ENCODE measurements at regions not wholly inside any gene's neighbourhood (a gene's known extent, or its start where the extent isn't known, plus 50 kb on each side); places are given as distances from the start of the nearest gene placed in this dataset.

DNA sequence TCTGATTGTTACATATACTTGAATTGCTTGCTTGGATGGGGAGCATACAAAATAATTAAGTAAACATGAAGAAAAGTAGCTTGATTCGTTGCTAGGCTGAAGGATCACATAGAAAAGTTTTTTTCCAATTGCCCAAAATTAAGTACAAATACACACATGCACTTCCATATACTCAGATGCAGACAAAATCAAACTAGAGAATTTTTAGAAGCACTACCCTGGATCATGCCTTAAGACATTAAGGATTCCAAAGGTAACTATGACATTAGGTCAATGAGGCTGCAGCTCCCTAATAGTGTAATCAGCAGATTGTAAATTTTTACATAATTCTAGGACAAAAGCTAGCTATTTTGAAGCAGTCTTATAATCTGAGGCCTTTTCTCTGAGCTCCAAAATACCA, 216.9 kb upstream of the TMEM161B start:
- no peak for DNase-seq

DNA sequence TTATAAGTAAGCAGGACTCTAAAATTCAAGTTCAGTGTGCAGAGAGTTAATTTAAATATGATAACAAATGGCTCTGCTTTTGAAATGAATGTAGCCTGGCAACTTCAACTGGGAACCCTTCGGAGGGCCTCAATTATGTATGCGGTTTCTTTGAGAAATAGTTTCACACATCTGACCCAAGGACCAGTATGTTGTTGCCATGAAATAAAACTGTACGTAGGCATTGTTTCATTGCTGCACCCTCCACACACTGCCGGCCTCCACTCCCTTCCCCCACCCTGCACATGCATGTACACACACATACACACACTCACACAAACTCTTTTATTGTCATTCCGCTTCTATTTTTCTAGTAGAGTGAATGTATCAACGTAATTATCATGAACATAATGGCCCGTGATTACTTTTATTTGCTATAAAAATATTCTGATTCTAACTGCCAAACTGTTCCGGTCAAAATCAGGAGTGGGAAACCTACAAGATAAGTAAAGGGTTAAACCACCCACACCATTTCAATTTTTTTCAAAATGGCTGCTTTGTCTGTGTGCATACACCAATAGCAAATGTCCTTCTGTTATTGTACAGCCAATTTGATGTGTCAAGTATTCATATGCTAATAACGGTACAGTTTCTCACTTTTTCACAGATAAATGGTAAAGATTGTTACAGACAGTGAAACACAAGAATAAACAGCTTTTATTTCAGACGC, 215.5 kb upstream of the TMEM161B start:
- DNase-seq = no peak

DNA sequence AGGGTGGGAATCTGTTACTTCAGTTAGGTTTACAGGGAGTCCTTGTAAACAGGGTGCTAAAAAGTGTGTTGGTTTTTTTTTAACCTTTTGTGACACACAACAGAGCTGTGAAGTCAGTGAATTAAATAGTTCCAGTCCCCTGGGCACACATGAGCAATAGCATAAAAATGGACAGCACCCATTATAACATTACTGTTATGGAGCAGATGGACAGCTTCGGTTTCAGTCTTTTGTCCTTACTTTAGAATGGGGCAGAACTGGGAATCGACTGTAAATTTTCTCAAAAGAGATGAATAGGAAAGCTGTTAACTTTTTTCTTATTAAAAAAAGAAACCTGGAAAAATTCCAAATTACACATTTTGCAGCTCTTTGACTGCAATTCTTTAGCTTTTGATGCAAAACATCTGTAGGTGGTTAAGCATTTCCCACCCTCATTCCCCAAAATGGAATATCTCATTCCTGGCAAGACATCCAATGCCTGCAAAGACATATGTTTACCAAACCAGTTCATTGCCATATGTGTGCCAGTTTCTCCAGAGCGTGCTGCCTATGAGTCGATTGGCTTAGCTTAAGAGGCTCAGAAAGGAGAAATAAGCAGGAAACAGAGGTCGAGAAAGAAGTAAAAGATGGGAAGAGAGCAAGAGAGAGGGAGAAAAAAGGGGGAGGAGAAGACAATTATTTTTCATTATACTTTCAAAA, 212.3 kb upstream of the TMEM161B start:
- peak; percentile 2 for DNase-seq

DNA sequence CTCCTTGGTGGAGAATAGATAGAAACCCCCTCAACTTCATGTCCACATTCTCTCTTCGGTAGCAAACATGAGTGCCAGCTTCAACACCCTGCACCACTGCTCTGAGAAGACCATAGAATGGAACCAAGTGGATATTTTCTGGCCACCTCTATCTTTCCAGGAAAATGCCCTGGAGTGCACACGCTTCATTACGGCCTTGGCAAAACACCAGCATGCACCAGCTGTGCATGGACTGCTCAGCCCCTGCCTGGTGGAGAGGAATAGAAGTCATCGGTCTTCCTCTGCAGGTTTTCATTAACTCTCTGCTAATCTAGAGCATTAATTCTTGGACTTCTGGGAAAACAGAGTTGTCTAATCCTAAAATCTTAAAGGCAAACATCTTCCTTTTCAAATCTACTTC, 211.6 kb upstream of the TMEM161B start:
- no peak for DNase-seq

DNA sequence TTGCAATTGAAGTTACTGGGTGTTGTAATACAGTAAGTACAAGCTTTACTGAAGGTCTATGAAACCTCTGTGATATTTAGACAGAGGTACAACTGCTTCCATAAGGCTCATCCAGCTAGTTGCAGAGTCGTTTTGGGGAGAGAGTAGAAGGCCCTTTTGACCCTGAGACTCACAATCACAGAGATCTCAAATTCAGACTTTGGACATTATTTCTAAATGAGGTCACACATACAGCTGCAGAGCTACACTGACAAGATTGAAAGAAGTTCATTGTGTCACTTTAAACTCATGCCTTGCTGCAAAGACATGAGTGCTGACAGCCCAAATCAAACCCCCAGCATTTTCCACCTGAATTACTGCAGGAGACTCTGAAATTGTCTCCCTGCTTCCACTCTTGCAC, 205.9 kb upstream of the TMEM161B start:
- no peak for DNase-seq

DNA sequence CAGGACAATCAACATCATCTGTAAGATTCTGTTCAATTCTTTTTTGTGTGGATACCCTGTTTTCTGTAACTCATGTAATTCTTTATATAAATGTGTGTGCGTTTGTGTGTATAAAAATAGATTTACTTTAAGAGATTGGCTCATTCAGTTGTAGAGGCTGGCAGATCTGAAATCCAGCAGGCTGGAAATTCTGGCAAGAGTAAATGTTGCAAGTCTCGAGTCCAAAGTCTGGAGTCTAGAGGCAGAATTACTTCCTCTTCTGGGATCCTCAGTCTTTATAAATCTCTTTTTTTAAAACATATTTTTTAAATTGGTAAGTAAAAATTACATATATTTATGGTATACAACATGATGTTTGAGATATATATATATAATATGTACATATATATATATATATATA, 202.1 kb upstream of the TMEM161B start:
- DNase-seq = no peak

DNA sequence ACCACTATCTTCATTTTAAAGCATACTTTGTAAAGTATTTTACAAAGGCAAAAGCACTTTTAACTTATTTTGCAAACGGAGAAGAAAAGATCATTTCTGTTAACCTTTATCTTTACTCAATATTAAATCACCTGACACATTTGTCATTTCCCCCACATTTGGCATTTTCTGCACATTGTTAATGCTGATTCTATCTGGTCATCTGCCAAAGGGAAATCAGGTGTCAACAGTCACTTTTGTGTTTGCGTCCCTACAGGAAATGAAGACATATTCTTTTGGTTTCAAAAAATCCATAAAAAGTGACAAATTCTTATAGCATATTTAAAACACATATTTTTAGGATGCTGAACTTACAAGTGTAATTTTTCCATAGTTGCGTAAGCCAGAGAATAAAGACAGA, 191.3 kb upstream of the TMEM161B start:
- DNase-seq = no peak

DNA sequence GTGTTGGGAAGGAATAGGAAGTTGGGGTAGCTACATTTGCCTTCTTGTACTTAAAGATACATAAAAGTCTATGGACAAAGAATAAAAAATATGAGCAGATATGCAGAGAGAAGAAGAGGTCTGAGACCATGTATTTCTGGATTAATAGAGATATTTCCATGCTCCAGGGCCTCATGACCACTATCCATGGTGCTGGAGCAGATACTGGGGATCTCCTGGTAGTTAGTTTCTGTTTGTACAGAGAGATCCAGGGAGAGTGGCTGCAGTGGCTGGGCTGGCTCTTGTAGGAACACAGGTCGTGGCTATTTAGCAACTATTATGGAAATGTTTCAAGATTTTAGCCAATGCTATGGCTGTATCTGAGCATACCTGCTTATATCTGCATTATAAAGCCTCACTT, 184.2 kb upstream of the TMEM161B start:
- DNase-seq = no peak

DNA sequence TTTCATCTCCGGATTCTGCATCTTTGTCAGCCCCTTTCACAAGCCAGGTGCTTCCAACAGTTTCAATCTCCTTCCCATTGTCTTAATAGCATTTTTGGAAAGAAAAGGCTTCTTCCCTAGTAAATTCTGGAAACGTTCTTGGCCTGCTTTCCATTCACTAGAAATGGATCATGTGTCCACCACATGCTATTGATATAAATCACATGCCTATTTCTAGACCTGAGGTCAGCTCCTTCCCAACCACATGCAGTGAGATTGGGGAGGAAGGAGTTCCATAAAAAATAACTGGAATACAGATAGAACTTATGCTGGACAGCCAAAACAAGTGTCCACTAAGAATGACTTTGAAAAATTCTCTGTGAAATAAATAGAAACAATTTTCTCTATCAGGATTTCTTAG, 181.6 kb upstream of the TMEM161B start:
- DNase-seq = no peak

DNA sequence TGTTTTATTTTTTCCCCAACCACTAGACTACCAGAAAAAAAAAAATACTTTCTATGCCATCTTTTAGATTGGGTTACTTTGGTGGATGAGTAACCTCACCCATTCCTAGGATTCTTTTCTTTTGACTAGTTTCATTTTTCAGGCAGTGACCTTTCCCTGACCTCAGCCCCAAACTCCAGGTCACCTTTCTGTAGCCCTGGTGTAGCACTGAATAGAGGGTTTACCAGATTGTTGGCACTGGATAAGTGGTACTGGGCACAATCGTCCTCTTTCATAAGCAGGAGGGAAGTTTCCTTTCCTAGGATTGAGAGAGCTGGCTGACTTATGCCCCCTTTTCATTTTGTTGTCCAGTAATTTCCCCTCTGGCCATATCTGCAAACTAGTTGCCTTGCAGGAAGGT, 169.4 kb upstream of the TMEM161B start:
- no peak for DNase-seq

DNA sequence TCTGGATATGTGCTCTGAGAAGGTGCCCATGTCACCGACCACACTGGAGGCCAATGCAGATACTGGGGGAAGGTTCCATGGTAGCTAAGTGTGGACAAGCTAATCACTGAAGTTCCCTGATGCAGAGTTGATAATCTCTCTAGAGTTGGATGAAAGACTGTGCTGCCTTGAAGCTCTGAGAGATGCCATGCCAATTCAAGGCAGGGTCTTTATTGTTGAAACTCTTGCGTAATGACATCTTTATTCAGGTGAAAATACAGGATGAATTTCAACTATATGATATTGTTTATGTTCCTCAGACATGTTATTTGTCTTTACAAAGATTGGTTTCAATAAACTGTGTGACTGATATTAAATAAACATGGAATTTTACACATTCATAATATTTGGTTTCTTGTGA, 167.6 kb upstream of the TMEM161B start:
- DNase-seq = no peak

DNA sequence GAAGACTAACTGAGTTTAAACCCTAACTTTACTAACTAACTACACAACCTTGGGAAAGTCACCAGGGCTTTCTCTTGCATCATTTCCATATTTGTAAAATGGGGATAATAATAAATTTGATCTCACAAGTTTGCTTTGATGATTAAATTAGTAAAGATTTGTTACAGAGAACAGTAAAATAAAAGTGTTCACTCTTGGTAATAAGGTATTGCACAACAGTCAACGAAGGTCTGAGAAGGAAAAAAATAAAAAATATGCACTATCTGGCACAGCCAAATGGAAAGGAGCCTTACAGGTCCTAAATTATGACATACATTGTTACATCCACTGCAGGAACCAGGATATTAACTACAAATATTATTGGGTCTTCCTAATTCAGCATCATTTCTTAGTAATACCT, 160.0 kb upstream of the TMEM161B start:
- DNase-seq = no peak

DNA sequence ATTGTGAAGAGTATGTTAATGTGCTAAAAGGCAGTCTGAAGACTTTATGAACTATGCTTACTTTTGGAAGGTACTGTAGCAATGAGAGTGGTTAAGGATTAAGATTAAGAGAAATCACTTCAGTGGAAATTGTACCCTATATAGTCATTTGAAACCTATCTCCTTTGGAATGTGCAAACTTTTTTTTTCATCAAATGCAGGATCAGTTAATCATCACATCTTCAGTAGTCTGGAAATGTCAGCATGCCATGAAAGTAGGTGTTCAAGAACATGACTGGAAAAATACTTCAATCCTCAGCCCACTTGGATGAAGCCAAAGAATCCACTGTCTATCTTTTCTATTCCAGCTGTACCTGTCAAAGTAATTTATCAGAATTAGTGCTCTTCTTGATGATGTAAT, 157.8 kb upstream of the TMEM161B start:
- DNase-seq = no peak

DNA sequence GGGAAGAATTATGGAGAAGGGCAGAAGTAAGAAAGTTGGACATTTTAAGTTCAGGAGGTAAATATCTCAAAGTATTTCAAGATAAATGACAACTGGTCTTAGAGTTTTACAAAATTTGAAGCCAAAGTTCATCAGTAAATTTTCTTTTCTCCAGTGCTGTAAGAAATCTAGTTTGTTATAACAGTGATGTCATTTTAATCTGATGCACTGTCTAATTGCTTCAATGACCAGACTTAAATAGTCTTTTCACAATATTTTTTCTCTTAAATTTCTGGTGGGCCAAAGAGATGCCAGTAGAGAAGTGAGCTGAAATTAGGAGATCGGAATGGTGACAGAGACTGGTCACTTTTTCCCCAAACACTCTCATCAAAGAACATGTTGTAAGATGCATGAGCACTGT, 156.5 kb upstream of the TMEM161B start:
- DNase-seq = no peak

DNA sequence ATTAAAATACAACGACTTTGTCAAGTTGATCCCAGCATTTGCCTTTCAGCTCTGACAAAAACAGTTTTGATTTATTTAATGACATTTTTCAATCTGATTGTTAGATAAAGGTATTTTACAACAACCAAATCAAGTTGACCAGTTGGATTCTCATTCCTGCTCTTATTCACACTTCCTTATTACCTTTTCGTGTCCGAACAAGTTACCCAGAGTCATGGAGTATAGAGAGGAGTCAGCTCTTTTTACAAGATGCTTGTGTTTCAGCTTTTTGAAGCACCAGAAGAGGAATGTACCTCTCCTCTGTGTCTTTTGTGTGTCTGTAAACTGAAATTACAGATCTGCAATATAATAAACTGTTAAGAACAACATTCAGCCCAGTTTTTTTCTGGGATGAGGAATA, 151.3 kb upstream of the TMEM161B start:
- no peak for DNase-seq

DNA sequence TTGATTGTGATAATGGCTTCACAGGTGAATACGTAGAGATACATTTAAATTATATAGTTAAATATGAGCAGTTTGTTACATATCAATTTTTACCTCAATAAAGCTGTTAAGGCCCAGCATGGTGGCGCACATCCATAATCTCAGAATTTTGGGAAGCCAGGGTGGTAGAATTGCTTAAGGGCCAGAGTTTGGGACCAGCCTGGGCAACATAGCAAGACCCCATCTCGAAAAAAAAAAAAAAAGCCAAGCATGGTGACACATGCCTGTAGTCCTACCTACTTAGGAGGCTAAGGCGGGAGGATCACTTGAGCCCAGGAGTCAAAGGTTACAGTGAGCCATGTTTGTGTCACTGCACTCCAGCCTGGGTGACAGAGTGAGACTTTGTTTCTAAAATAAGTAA, 138.7 kb upstream of the TMEM161B start:
- no peak for DNase-seq

DNA sequence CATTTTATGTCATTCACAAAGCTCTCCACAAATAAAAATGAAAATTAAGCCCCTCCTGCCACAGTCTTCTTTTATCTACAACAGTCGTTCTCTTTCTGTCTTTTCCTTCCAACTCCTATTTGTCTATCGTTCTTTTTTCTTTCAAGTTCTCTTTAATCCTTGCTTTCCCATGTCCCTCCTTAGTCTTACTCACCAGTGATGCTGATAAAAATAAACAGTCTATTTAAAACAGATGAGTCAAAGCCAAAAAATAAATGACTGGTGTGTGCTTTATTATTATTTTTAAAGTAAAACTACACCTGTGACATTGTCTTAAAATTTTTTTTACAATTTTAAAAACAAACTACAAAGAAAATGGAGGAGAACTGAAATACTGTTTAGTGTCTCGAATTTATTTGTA, 137.1 kb upstream of the TMEM161B start:
- no peak for DNase-seq

DNA sequence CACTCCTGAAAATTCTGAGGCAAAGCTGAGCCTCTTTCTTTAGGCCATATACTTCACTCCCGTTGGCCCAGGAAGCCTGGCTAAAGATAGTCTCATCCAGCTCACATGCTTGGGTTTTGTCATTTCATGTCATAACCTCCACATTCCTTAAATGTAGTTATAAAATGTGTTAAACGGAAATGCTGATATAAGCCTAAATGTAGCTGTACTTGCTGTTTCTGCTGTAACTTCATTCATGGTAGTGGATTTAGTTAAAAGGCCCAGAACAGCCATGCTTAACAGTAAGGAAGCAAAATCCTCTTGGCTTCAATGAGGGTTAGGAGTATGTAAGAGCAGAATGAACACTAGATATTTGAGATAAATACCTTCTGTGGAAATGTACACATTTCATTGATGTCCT, 135.8 kb upstream of the TMEM161B start:
- DNase-seq = no peak

DNA sequence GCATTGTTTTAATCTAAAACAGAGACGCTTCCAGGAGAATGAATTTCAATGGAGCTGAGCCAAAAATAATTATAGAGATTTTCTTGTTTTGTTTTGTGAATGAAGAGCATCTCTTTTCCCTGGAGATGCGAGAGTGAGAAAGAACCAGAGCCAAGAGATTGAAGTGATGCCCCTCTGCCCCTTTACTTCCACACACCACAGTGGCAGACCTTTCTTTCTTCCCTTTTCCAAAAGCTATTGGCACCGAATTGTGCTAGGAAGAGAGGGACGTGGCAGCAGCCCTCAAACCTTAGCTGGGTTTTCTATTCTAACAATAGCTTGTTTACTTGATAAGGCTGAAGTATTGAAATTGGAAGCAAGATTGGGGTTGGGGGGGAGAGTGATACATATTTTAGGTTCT, 133.0 kb upstream of the TMEM161B start:
- DNase-seq = no peak

DNA sequence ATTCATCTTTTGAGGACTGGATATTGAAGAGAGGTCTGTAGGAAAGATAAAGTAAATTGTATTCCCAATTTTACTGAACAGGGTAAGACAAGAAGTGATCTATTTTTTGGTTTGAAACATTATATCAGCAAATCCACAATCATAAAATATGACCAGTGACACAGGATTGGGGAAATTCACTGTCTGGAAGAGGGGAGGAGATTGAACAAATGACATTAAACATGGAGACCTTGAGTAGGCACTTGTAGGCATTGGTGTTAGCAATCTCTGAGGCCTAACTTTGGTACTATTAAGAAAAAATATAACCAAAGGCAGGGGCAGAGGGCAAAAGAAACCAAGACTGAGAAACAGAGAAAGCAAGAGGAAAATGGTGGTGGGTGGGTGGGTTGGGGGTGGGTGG, 132.6 kb upstream of the TMEM161B start:
- no peak for DNase-seq

DNA sequence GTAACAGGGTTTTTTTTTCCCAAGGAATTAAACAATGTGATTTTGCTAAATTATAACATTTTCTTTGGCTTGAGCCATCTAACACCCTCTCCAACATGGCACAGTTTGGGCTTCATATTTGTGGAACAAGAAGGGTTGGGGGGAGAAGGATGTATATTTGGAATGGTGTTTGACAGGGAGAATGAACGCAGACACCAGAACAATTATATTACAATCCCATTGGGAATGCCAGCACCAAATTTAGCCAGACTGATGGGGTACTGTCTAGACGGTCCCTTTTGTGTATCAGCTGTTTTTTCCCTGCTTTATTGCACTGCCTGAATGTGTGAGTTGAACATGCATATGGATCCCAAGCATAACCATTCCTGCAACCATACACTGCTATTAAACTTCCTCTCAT, 130.9 kb upstream of the TMEM161B start:
- DNase-seq = no peak

DNA sequence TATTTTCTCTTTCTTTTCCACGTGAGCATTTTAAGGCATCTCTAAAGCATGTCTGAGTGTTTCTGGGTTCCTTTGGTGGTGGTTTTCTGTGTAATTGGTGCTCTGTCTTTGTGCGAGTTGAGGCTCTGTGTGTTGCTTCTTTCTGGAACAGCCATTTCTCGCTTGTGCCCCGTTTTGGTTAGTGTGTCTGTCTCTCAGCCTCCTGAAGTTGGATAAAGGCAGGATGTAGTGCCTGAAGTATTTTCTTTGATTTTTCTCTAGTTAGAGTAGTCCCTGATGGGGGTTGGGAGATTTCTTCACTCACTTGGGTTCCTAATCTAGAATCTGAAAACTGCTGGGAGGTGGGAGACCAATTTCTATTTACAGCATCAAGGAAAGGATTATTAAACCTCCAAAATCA, 129.7 kb upstream of the TMEM161B start:
- no peak for DNase-seq

DNA sequence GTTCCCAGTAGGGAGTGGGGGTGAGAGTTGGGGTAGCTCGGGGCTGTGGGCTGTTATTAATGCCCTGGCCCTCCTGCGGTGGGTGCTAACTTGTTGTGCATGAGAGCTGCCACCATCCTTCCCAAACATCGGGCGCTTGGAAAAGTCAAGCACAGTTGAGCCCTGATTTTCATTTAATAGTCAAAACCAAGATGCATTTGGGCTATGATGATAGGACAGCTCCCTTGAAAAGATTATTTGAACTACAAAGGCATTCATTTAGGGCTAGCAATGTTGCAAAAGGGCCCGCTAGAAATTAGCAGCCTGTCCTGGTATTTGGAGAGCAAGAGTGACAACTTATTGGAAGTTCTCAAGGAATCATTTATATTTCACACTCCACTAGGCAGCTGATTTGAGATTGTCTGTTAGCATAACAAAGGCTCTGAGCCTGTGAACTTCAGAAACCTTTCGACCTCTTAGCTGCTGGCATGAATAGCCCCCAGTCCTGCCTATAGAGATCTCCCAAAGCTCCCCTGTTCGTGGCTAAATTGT, 128.2 kb upstream of the TMEM161B start:
- no peak for DNase-seq

DNA sequence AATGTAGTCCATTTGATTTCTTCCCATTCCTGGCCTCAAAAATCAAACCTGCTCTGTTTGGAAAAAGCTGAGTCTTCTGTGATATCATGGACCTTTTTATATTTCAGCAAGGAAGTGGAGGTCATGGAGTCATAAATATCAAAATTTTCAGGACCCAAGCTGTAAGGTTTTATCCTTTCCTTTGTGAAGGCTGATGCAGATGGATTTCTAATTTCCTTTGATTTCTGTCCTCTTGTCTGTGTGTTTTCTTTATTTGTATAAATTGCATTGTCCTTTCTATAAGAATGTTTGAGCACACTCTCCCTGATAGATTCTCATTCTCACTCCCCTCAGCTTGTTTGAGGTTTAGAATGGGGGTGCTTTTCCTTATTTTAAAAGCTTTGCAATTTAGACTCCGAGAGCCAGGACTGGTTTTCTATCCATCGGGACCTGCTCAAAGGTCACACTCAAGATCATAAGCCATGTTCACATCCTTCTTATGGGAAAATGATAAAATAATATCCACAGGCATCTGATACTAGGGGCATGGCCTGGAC, 127.4 kb upstream of the TMEM161B start:
- DNase-seq = no peak
